PC-9 (cell line): ENCODE measurements at regions not wholly inside any gene's neighbourhood (a gene's known extent, or its start where the extent isn't known, plus 50 kb on each side); places are given as distances from the start of the nearest gene placed in this dataset.

Experiments used
- BruUV-seq: library from RNA; stranded (reverse); fragments of 400-500 nt; replicated peaks from 2 replicates; lab custom pipeline; 2021; lab: Mats Ljungman, UMichigan
- CTCF ChIA-PET: fragments of 300-600 bp; sonication (Branson Sonifier 250); formaldehyde crosslinking; loops from one replicate; lab custom pipeline; 2022; ENCODE audit warnings: antibody characterized with exemption; lab: Charles Lee
- POLR2A ChIA-PET: fragments of 300-600 bp; sonication (Branson Sonifier 250); formaldehyde crosslinking; loops from one replicate; lab custom pipeline; 2022; ENCODE audit warnings: antibody characterized with exemption; ENCODE audit not compliant: unreplicated experiment; lab: Charles Lee
- DNase-seq, 2 experiments: peaks; one replicate each; pipeline versions ENCODE4 v3.0.0 to v3.0.0-alpha.2; 2015 to 2022; ENCODE audit warnings: mixed read lengths in 1 of 2
- H2AFZ ChIP-seq: fragments of 200-600 bp; sonication (generic); 2 replicates; pipeline ENCODE4 v1.8.1; 2017; ENCODE audit warnings: antibody characterized with exemption
- H3F3A ChIP-seq: fragments of 200-600 bp; sonication (generic); 2 replicates; pipeline ENCODE4 v1.8.1; 2017; ENCODE audit warnings: antibody characterized with exemption, mild to moderate bottlenecking, low read depth; ENCODE audit not compliant: insufficient read depth
- H3K27ac ChIP-seq: fragments of 200-600 bp; sonication (generic); 2 replicates; pipeline ENCODE4 v1.6.1; 2016; ENCODE audit warnings: mixed run types
- H3K27me3 ChIP-seq: fragments of 200-600 bp; sonication (generic); 2 replicates; pipeline ENCODE4 v1.6.1; 2016; ENCODE audit warnings: low read depth, mixed run types; ENCODE audit not compliant: insufficient read depth
- H3K36me3 ChIP-seq: fragments of 200-600 bp; sonication (generic); 2 replicates; pipeline ENCODE4 v1.6.1; 2016; ENCODE audit warnings: low read depth, mixed run types
- H3K4me1 ChIP-seq: fragments of 200-600 bp; sonication (generic); replicated peaks from 2 replicates; pipeline ENCODE4 v1.6.1; 2016; ENCODE audit warnings: mixed run types; ENCODE audit not compliant: insufficient read depth
- H3K4me2 ChIP-seq: fragments of 200-600 bp; sonication (generic); 2 replicates; pipeline ENCODE4 v1.6.1; 2017; ENCODE audit warnings: mixed run types
- H3K4me3 ChIP-seq: fragments of 200-600 bp; sonication (generic); 2 replicates; pipeline ENCODE4 v1.6.1; 2016; ENCODE audit warnings: mixed run types
- H3K79me2 ChIP-seq: fragments of 200-600 bp; sonication (generic); 2 replicates; pipeline ENCODE4 v1.6.1; 2017; ENCODE audit warnings: low read depth, mixed run types
- H3K9me2 ChIP-seq: fragments of 200-600 bp; sonication (generic); 2 replicates; pipeline ENCODE4 v1.8.1; 2017; ENCODE audit warnings: mild to moderate bottlenecking; ENCODE audit not compliant: insufficient read depth
- H3K9me3 ChIP-seq: fragments of 200-600 bp; sonication (generic); 2 replicates; pipeline ENCODE4 v1.8.1; 2016; ENCODE audit warnings: low read depth; ENCODE audit not compliant: insufficient read depth
- H4K20me1 ChIP-seq: fragments of 200-600 bp; sonication (generic); 2 replicates; pipeline ENCODE4 v1.8.1; 2017; ENCODE audit not compliant: insufficient read depth
- CTCF ChIP-seq: fragments of 200-600 bp; sonication (generic); conservative IDR thresholded peaks from 2 replicates; pipeline ENCODE4 v1.6.1; 2017; ENCODE audit warnings: mixed run types, antibody characterized with exemption, mild to moderate bottlenecking, moderate library complexity
- EZH2 ChIP-seq: fragments of 200-600 bp; sonication (generic); IDR thresholded peaks from 2 replicates; pipeline ENCODE4 v1.8.0; 2017; ENCODE audit warnings: antibody characterized with exemption, low read depth
- intact Hi-C: fragments of 100-400 bp; cut with micrococcal nuclease; formaldehyde crosslinking; loops from one replicate; pipeline ENCODE4 v1.10.0; 2022; ENCODE audit not compliant: unreplicated experiment

DNA sequence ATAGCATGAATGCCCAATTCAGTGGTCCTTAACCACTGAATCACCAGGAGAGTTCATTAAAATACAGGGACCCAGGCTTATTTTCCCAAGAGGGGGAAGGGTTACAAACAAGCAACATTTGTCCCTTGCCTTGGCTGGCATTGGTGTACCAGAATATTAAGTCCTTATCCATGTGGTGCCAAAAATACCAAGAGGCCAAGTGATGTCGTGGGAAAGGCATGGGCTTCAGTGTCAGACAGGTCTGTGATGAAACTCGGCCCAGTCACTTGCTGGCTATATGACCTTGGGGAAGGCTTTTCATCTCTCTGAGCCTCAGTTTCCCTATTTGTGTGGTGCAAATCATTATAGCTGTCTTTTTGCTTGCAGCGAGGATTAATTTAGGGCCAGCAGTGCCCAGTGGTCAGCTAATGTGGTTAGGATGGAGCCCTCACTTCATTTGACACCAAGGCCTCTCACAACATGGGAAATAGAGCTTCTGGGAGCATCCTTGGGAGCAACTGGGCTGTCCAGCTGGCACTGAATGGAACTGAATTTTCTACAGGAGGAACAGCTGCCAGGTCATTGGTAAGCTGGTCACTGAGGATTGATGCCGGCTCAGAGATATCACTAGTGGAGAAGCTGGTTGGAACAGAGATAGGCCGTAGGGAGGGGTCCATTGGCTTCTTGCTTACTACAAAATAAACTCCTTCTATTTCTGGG, 77.2 kb upstream of the PPP2R5A start:
- no peaks in the 10 kb centered on the region for H3K79me2 ChIP-seq
- H3K9me3 ChIP-seq = no peaks in the 10 kb centered on the region
- H3K4me3 ChIP-seq = no peak overlapping the region
- no peaks in the 10 kb centered on the region for H3K36me3 ChIP-seq
- H3K27me3 ChIP-seq = no peaks in the 10 kb centered on the region
- H3K4me1 ChIP-seq = no peaks in the 10 kb centered on the region
- no peaks in the 10 kb centered on the region for H4K20me1 ChIP-seq
- no peak overlapping the region for H3K27ac ChIP-seq
- POLR2A ChIA-PET = no interaction called here
- H3F3A ChIP-seq = no peaks in the 10 kb centered on the region
- H3K9me2 ChIP-seq = no peaks in the 10 kb centered on the region
- TF ChIP-seq EZH2 (no peak), CTCF (no peak)
- CTCF ChIA-PET = no interaction called here
- DNase-seq = no peak
- H3K4me2 ChIP-seq = no peak overlapping the region
- BruUV-seq = no TSS peak
- intact Hi-C loops = no loop called here
- no peak overlapping the region for H2AFZ ChIP-seq

- H3K27ac ChIP-seq = no peak overlapping the region
- no peaks in the 10 kb centered on the region for H3K79me2 ChIP-seq
- no peaks in the 10 kb centered on the region for H3K4me1 ChIP-seq
- H3K4me2 ChIP-seq = no peak overlapping the region
- no peaks in the 10 kb centered on the region for H3K9me2 ChIP-seq
- no peaks in the 10 kb centered on the region for H3K36me3 ChIP-seq
- no peak overlapping the region for H2AFZ ChIP-seq
- TF ChIP-seq CTCF = no peak
- no peak for TF ChIP-seq EZH2
- no peaks in the 10 kb centered on the region for H4K20me1 ChIP-seq
- intact Hi-C loops = no loop called here
- no peaks in the 10 kb centered on the region for H3K27me3 ChIP-seq
- H3K4me3 ChIP-seq = no peak overlapping the region
- no TSS peak for BruUV-seq
- H3F3A ChIP-seq = no peaks in the 10 kb centered on the region
- no peak for DNase-seq
- ChIA-PET POLR2A (no interaction called here), CTCF (no interaction called here)
- no peaks in the 10 kb centered on the region for H3K9me3 ChIP-seq
Measured at GRCh38 chr1:212208978-212209644, 76.1 kb upstream of the PPP2R5A start.

GRCh38 chr1:212211371-212211770, 73.8 kb upstream of the PPP2R5A start:
- no peak overlapping the region for H3K27ac ChIP-seq
- no peaks in the 10 kb centered on the region for H3K9me2 ChIP-seq
- CTCF ChIA-PET = no interaction called here
- POLR2A ChIA-PET = no interaction called here
- H3K27me3 ChIP-seq = no peaks in the 10 kb centered on the region
- H3K4me3 ChIP-seq = no peak overlapping the region
- no peaks in the 10 kb centered on the region for H3K4me1 ChIP-seq
- H3F3A ChIP-seq = no peaks in the 10 kb centered on the region
- no peaks in the 10 kb centered on the region for H3K36me3 ChIP-seq
- H3K4me2 ChIP-seq = no peak overlapping the region
- intact Hi-C loops = no loop called here
- H3K79me2 ChIP-seq = no peaks in the 10 kb centered on the region
- DNase-seq = no peak
- no peaks in the 10 kb centered on the region for H4K20me1 ChIP-seq
- no peaks in the 10 kb centered on the region for H3K9me3 ChIP-seq
- no peak overlapping the region for H2AFZ ChIP-seq
- no peak for TF ChIP-seq EZH2
- no peak for TF ChIP-seq CTCF
- BruUV-seq = no TSS peak
